ENCODE measurements at regions not wholly inside any gene's neighbourhood (a gene's known extent, or its start where the extent isn't known, plus 50 kb on each side); places are given as distances from the start of the nearest gene placed in this dataset.
"Not testable (repeated sequence)": the region's sequence is repeated elsewhere in the genome, so short reads cannot be mapped to it uniquely, and the experiment has no call there.

DNA sequence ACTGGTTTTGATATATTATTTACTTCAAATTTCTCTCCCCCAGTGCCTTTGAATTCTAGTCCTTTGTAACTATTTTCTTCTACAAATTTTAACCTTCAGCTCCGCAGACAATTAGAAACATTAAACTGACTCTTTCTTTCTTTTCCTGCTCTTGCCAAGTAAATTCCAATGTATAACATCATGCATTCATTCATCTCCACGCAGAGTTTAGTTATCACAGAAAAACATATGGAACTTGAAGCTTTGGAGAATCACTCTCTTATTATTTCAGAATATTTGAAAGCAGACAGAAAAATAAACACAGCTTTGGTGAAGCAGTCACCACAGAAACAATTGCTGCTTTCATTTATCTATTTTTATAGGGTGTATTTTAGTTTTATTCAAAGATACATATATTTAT is 778.7 kb upstream of the CDH8 start:
- no peaks in the 10 kb centered on the region for H3K36me3 ChIP-seq (ENCODE audit: insufficient read depth, low read length)
- H3K4me2 ChIP-seq (ENCODE audit: insufficient read depth, low read length), result no peak overlapping the region
- no peaks in the 10 kb centered on the region for H3K27me3 ChIP-seq (ENCODE audit: insufficient read depth, low read length)
- H4K20me1 ChIP-seq (ENCODE audit: insufficient read depth, low read length), result no peaks in the 10 kb centered on the region
- DNase-seq (ENCODE audit: insufficient read length, low spot score, missing footprints), result no peak
- H3K4me1 ChIP-seq (ENCODE audit: insufficient read depth, low read length), result no peaks in the 10 kb centered on the region
- TF ChIP-seq, protein P1, sequence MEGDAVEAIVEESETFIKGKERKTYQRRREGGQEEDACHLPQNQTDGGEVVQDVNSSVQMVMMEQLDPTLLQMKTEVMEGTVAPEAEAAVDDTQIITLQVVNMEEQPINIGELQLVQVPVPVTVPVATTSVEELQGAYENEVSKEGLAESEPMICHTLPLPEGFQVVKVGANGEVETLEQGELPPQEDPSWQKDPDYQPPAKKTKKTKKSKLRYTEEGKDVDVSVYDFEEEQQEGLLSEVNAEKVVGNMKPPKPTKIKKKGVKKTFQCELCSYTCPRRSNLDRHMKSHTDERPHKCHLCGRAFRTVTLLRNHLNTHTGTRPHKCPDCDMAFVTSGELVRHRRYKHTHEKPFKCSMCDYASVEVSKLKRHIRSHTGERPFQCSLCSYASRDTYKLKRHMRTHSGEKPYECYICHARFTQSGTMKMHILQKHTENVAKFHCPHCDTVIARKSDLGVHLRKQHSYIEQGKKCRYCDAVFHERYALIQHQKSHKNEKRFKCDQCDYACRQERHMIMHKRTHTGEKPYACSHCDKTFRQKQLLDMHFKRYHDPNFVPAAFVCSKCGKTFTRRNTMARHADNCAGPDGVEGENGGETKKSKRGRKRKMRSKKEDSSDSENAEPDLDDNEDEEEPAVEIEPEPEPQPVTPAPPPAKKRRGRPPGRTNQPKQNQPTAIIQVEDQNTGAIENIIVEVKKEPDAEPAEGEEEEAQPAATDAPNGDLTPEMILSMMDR (IDR thresholded peaks at IDR 0.05; ENCODE audit: extremely low read depth, low read depth, low read length), result no peak
- H3K79me2 ChIP-seq (ENCODE audit: insufficient read depth, low read length), result no peaks in the 10 kb centered on the region
- H2AFZ ChIP-seq (ENCODE audit: low read length), result no peak overlapping the region
- H3K9me3 ChIP-seq (ENCODE audit: low read depth, low read length), result peaks cover 3% of the 10 kb centered on the region
- no peak overlapping the region for H3K4me3 ChIP-seq (ENCODE audit: insufficient read depth, low read length)
- H3K27ac ChIP-seq (ENCODE audit: low read depth, low read length), result no peak overlapping the region

DNA sequence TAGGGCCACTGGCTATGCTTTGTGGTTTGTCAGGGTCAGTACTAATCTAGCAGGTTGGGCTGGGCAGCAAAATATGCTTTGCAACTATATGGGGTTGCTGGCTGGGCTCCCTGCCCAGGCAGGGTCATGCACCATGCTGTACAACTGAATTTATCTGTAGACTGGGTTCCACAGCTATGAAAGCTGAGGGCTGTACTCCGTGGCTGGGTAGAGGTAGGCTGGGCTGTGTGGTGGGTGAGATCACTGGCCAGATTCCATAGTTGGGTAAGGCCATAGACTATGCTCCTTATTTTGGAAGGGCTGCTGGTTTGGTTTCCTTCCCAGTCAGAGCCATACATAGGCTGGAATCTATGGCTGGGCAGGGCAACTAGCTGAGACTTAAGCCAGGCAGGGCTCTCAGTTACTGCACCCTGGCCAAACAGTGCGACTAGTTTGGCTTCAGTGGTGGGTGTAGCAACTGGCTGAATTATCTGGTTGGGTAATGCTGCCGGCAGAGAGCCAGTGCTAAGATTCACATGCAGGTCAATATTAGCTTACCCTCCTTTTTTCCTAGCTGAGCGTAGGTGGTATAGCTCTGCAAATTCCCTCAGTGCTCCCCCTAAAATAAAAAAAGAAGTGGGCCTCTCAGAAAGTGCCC is 769.1 kb upstream of the CDH8 start:
- H3K4me1 ChIP-seq (ENCODE audit: insufficient read depth, low read length), result no peaks in the 10 kb centered on the region
- no peaks in the 10 kb centered on the region for H4K20me1 ChIP-seq (ENCODE audit: insufficient read depth, low read length)
- H3K4me3 ChIP-seq (ENCODE audit: insufficient read depth, low read length), result no peak overlapping the region
- TF ChIP-seq, protein P1 (IDR thresholded peaks at IDR 0.05; ENCODE audit: extremely low read depth, low read depth, low read length), result no peak
- no peak for DNase-seq (ENCODE audit: insufficient read length, low spot score, missing footprints)
- H3K27me3 ChIP-seq (ENCODE audit: insufficient read depth, low read length), result no peaks in the 10 kb centered on the region
- no peak overlapping the region for H3K27ac ChIP-seq (ENCODE audit: low read depth, low read length)
- no peak overlapping the region for H2AFZ ChIP-seq (ENCODE audit: low read length)
- H3K36me3 ChIP-seq (ENCODE audit: insufficient read depth, low read length), result no peaks in the 10 kb centered on the region
- no peak overlapping the region for H3K4me2 ChIP-seq (ENCODE audit: insufficient read depth, low read length)
- no peaks in the 10 kb centered on the region for H3K79me2 ChIP-seq (ENCODE audit: insufficient read depth, low read length)
- H3K9me3 ChIP-seq (ENCODE audit: low read depth, low read length), result peaks cover 5% of the 10 kb centered on the region

DNA sequence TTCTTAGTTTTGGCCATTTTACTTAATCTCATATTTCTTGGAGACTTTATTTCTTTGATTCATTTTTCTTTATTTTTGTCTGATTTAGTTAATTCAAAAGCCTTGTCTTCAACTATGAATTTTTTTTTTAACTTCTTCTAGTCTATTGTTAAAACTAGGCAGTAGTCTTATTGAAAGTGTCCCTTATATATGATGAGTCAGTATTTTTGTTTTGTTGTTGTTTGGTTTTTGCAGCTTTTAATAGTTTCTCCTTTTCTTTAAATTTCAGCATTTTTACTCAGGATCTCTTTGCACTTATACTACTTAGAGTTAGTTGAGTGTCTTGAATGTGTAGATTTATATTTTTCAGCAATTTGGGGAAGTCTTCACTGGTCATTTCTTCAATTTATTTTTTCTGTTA is 758.5 kb upstream of the CDH8 start:
- Histone ChIP-seq H2AFZ (ENCODE audit: low read length) (no peak overlapping the region), H3K27ac (ENCODE audit: low read depth, low read length) (no peak overlapping the region), H3K4me2 (ENCODE audit: insufficient read depth, low read length) (no peak overlapping the region), H3K4me1 (ENCODE audit: insufficient read depth, low read length) (no peaks in the 10 kb centered on the region), H3K9me3 (ENCODE audit: low read depth, low read length) (no peaks in the 10 kb centered on the region), H4K20me1 (ENCODE audit: insufficient read depth, low read length) (no peaks in the 10 kb centered on the region), H3K4me3 (ENCODE audit: insufficient read depth, low read length) (no peak overlapping the region), H3K79me2 (ENCODE audit: insufficient read depth, low read length) (no peaks in the 10 kb centered on the region), H3K27me3 (ENCODE audit: insufficient read depth, low read length) (no peaks in the 10 kb centered on the region), H3K36me3 (ENCODE audit: insufficient read depth, low read length) (no peaks in the 10 kb centered on the region)
- TF ChIP-seq, protein P1 (IDR thresholded peaks at IDR 0.05; ENCODE audit: extremely low read depth, low read depth, low read length), result no peak
- DNase-seq (ENCODE audit: insufficient read length, low spot score, missing footprints), result no peak

DNA sequence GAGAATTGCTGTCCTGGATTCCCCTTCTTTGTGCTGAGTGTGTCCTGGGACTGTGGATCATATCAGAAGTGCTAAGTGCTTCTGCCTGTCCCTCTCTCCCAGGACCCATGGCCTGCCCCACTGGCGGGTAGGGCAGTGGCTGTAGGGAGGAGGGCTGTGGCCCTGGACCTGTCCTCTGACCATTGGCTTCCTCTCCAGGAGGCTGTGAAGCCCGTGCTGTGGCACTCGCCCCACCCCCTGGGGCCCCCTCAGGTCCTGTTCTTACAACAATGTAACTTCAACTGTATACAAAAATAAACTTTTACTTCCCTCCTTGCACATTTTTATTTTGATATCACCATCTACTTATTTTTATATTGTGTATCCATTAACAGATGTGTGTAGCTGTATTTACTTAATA is 743.8 kb upstream of the CDH8 start:
- not testable (repeated sequence) for H4K20me1 ChIP-seq (ENCODE audit: insufficient read depth, low read length); H3K4me2 ChIP-seq (ENCODE audit: insufficient read depth, low read length); H3K4me3 ChIP-seq (ENCODE audit: insufficient read depth, low read length); H3K36me3 ChIP-seq (ENCODE audit: insufficient read depth, low read length); H3K79me2 ChIP-seq (ENCODE audit: insufficient read depth, low read length); H2AFZ ChIP-seq (ENCODE audit: low read length); H3K9me3 ChIP-seq (ENCODE audit: low read depth, low read length); DNase-seq (ENCODE audit: insufficient read length, low spot score, missing footprints); H3K27me3 ChIP-seq (ENCODE audit: insufficient read depth, low read length); H3K27ac ChIP-seq (ENCODE audit: low read depth, low read length); H3K4me1 ChIP-seq (ENCODE audit: insufficient read depth, low read length)

Measured in osteoblast (primary cell).